Activated T-helper 9 cell treated with anti-CD3 and anti-CD28 coated beads, Interleukin-2, amount 50 U/mL, for 16 hours (primary cell): ENCODE measurements at regions not wholly inside any gene's neighbourhood (a gene's known extent, or its start where the extent isn't known, plus 50 kb on each side); places are given as distances from the start of the nearest gene placed in this dataset.
"Not testable (repeated sequence)": the region's sequence is repeated elsewhere in the genome, so short reads cannot be mapped to it uniquely, and the experiment has no call there.

ENCODE experiments used
- DNase-seq: peaks from one replicate; pipeline ENCODE4 v3.0.0-alpha.2; 2020; ENCODE audit warnings: low read depth

- DNase-seq, result no peak
Observed at GRCh38 chr1:221583465-221583864, 158.4 kb downstream of the DUSP10 start.

GRCh38 chr1:221587013-221587412 is 154.9 kb downstream of the DUSP10 start:
- not testable (repeated sequence) for DNase-seq

GRCh38 chr1:221591250-221591649 is 150.6 kb downstream of the DUSP10 start:
- DNase-seq, result not testable (repeated sequence)

GRCh38 chr1:221594576-221594975 is 147.3 kb downstream of the DUSP10 start:
- DNase-seq, result no peak

- no peak for DNase-seq
Observed at GRCh38 chr1:221598122-221598521, 143.8 kb downstream of the DUSP10 start.

GRCh38 chr1:221601166-221601565 is 140.7 kb downstream of the DUSP10 start:
- DNase-seq, result no peak

GRCh38 chr1:221602830-221603229 is 139.1 kb downstream of the DUSP10 start:
- DNase-seq, result no peak

- DNase-seq, result not testable (repeated sequence)
Observed at GRCh38 chr1:221604390-221604789, 137.5 kb downstream of the DUSP10 start.

GRCh38 chr1:221604948-221605347 is 136.9 kb downstream of the DUSP10 start:
- DNase-seq, result no peak

- DNase-seq, result no peak
Observed at GRCh38 chr1:221605569-221605968, 136.3 kb downstream of the DUSP10 start.

GRCh38 chr1:221606256-221606655 is 135.6 kb downstream of the DUSP10 start:
- no peak for DNase-seq

GRCh38 chr1:221608835-221609320 is 133.0 kb downstream of the DUSP10 start:
- DNase-seq, result no peak

- DNase-seq, result no peak
Observed at GRCh38 chr1:221611656-221612046, 130.2 kb downstream of the DUSP10 start.

- no peak for DNase-seq
Observed at GRCh38 chr1:221612047-221612777, 129.7 kb downstream of the DUSP10 start.

GRCh38 chr1:221620437-221621384 is 121.2 kb downstream of the DUSP10 start:
- DNase-seq, result no peak

- DNase-seq, result no peak
Observed at GRCh38 chr1:221621683-221622082, 120.2 kb downstream of the DUSP10 start.

GRCh38 chr1:221622389-221622788 is 119.5 kb downstream of the DUSP10 start:
- DNase-seq, result no peak

- DNase-seq, result no peak
Observed at GRCh38 chr1:221625026-221625425, 116.9 kb downstream of the DUSP10 start.

- DNase-seq, result no peak
Observed at GRCh38 chr1:221626041-221626440, 115.8 kb downstream of the DUSP10 start.

GRCh38 chr1:221630236-221630635 is 111.7 kb downstream of the DUSP10 start:
- DNase-seq, result no peak

- no peak for DNase-seq
Observed at GRCh38 chr1:221631556-221631955, 110.3 kb downstream of the DUSP10 start.

- no peak for DNase-seq
Observed at GRCh38 chr1:221632072-221632471, 109.8 kb downstream of the DUSP10 start.

- DNase-seq, result no peak
Observed at GRCh38 chr1:221633841-221634409, 108.0 kb downstream of the DUSP10 start.
